Retinal pigment epithelial cell (primary cell): ENCODE measurements at regions not wholly inside any gene's neighbourhood (a gene's known extent, or its start where the extent isn't known, plus 50 kb on each side); places are given as distances from the start of the nearest gene placed in this dataset.
"Not testable (repeated sequence)": the region's sequence is repeated elsewhere in the genome, so short reads cannot be mapped to it uniquely, and the experiment has no call there.

Experiments
- DNase-seq: peaks from one replicate; pipeline ENCODE4 v3.0.0-alpha.2; 2010; ENCODE audit warnings: low read depth
- H3K4me3 ChIP-seq: 2 replicates; pipeline ENCODE4 v1.5.1; 2011; ENCODE audit warnings: mild to moderate bottlenecking, low read length, control low read depth, moderate library complexity
- TF ChIP-seq, protein P1 (sequence below): conservative IDR thresholded peaks from 2 replicates; pipeline ENCODE4 v1.5.1; 2011; ENCODE audit warnings: low read depth, low read length, control low read depth, inconsistent platforms

DNA sequence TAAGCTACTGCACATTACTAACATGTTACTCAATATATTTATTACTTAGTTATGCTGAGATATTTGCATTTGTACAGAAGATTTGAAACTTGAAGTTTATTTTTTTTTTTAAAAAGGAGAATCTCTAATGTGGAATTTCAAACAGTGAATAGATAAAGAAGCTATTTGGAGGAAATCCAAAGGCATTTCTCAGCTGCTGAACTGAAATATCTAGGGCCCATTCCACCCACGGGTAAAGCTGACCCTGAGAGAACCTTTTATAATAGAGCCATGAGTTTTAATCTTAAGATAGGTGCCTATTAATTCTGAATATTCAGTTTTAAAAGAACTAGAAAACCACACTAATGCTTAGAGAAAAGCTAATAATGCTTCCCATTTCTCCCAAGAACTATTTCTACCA is 225.4 kb upstream of the CAND1 start:
- no peak overlapping the region for H3K4me3 ChIP-seq
- TF ChIP-seq, protein P1, sequence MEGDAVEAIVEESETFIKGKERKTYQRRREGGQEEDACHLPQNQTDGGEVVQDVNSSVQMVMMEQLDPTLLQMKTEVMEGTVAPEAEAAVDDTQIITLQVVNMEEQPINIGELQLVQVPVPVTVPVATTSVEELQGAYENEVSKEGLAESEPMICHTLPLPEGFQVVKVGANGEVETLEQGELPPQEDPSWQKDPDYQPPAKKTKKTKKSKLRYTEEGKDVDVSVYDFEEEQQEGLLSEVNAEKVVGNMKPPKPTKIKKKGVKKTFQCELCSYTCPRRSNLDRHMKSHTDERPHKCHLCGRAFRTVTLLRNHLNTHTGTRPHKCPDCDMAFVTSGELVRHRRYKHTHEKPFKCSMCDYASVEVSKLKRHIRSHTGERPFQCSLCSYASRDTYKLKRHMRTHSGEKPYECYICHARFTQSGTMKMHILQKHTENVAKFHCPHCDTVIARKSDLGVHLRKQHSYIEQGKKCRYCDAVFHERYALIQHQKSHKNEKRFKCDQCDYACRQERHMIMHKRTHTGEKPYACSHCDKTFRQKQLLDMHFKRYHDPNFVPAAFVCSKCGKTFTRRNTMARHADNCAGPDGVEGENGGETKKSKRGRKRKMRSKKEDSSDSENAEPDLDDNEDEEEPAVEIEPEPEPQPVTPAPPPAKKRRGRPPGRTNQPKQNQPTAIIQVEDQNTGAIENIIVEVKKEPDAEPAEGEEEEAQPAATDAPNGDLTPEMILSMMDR = no peak
- no peak for DNase-seq

DNA sequence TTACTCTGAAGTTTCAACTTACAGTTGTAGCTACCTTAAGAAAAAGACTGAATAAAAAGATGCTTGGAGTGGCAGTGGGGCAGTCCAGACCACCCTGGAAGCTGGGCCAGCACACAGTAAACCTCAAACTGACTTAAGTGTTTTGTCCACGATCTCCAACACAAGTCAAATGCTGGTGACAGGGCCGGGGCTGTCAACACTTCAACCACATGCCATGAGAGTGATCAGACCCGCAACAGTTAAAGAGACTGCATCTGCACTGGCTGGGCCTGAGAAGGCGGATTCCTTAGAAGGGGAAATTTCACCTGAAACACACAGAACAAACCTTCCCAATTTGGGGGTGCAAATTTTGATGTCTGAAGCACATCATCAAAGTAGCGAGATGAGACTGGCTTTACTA is 223.5 kb upstream of the CAND1 start:
- H3K4me3 ChIP-seq = no peak overlapping the region
- TF ChIP-seq, protein P1 = no peak
- no peak for DNase-seq

DNA sequence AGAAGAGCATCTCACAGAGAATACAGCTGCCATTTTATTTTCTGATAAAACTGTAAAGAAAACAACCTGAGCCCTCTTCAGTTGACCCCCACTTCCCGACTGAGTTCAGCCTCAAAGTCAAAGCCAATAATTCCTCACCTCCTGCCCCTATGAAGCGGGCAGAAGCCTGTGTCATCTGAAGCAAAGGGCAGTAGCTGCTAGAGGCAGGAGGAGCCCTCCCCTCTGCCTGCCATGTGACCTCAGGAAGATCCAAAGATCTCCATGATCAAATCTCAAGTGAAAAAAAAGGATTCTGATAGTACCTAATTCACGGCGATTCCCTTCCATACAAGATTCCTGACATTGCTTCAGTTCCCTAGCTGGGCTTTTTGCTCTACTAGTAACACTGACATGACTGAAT is 223.1 kb upstream of the CAND1 start:
- TF ChIP-seq, protein P1 = no peak
- no peak overlapping the region for H3K4me3 ChIP-seq
- DNase-seq = no peak

DNA sequence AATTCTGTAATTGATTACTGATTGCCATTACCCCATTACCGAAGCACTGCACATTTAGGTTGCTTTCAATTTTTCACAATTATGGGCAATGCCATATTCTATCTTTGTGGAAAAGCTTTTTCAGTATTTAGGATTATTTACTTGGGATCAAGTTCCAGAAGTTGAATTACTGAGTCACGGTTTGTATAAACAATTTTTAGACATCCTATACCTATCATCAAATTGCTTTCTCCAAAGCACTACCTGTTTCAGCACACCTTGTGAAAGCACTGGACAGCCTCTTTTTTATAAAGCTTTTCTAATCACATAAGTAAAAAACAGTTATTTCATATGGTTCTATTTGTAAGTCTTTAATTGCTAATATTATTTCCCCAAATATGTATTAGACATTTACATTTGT is 221.5 kb upstream of the CAND1 start:
- no peak for DNase-seq
- H3K4me3 ChIP-seq = no peak overlapping the region
- TF ChIP-seq, protein P1 = no peak

DNA sequence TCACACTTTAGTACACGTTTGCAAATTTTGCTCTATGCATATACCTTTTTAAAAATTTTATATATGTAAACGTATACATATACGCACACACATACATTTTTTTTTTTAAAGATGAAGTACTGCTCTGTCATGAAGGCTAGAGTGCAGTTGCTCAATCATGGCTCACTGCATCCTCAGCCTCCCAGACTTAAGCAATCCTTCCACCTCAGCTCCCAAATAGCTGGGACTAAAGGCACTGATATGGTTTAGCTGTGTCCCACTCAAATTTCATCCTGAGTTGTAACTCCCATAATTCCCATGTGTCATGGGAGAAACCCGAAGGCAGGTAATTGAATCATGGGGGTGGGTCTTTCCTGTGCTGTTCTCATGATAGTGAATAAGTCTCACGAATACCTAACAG is 220.8 kb upstream of the CAND1 start:
- TF ChIP-seq, protein P1 = no peak
- no peak for DNase-seq
- H3K4me3 ChIP-seq = no peak overlapping the region

DNA sequence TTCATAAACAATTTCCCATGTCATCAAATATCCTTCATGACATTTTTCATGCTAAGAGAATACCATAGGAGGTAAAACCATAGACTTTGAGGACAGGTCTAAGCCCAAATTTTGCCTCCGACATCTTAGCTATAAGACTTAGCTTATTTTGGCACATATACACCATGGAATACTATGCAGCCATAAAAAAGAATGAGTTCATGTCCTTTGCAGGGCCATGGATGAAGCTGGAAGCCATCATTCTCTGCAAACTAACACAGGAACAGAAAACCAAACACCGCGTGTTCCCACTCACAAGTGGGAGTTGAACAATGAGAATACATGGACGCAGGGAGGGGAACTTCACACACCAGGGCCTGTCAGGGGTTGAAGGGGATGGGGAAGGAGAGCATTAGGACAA is 220.0 kb upstream of the CAND1 start:
- DNase-seq, H3K4me3 ChIP-seq: not testable (repeated sequence)

DNA sequence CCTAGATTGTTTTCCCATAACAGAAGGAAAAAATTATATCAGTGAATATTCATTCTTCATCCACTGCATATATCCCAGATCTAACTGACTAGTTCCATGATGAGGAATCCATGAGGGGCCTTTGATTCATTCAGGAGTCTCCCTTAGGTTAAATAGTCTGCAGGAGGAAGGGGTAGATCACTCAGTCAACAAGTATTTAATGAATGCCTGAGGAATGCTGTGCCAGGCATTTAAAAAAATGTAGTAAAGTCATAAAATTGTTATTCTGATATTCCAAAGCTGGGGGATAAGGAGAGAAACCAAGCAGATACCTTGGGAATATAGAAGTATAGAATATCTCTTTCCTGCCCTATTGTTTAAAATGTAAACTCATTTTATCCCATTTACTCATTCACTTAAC is 216.2 kb upstream of the CAND1 start:
- no peak for DNase-seq
- TF ChIP-seq, protein P1 = no peak
- H3K4me3 ChIP-seq = no peak overlapping the region

DNA sequence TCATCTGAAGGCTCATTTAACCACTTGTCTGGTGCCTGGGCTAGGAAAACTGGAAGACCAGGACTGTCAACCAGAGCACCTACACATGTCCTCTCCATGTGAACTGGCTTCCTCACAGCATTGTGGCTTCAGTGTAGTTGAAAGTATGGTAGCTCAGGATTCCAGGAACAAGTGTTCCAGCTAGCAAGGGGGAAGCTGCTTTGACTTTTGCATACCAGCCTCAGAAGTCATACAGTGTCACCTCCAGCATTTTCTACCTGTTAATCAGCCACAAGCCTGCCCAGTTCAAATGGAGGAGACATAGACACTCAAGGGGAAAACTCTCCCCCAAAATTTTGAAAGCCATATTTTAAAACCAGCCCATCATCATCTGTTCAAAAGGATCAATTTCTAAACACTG is 212.8 kb upstream of the CAND1 start:
- no peak overlapping the region for H3K4me3 ChIP-seq
- no peak for DNase-seq
- TF ChIP-seq, protein P1 = no peak
